Panc1 (cell line): ENCODE measurements at regions not wholly inside any gene's neighbourhood (a gene's known extent, or its start where the extent isn't known, plus 50 kb on each side); places are given as distances from the start of the nearest gene placed in this dataset.

Experiments used
- ATAC-seq: fragments of 200-7000 bp; cut with Tn5 transposase; 2 replicates; pipeline ENCODE4 v1.9.1; 2020; ENCODE audit warnings: mild to moderate bottlenecking, moderate library complexity
- BruUV-seq: library from RNA; stranded (reverse); fragments of 400-500 nt; replicated peaks from 2 replicates; lab custom pipeline; 2021; lab: Mats Ljungman, UMichigan
- CTCF ChIA-PET: fragments of 300-600 bp; sonication (Branson Sonifier 250); formaldehyde crosslinking; loops from one replicate; lab custom pipeline; 2022; ENCODE audit warnings: antibody characterized with exemption; lab: Charles Lee
- POLR2A ChIA-PET: fragments of 300-600 bp; sonication (Branson Sonifier 250); formaldehyde crosslinking; loops from one replicate; lab custom pipeline; 2022; ENCODE audit warnings: antibody characterized with exemption; lab: Charles Lee
- DNase-seq: peaks from one replicate; pipeline ENCODE4 v3.0.0-alpha.2; 2010; ENCODE audit warnings: low read depth, low spot score
- H3K27ac ChIP-seq: 2 replicates; pipeline ENCODE4 v1.5.1; 2011; ENCODE audit warnings: mild to moderate bottlenecking, low read length, inconsistent platforms
- H3K27me3 ChIP-seq: fragments of 200-500 bp; sonication (Bioruptor generic); 2 replicates; pipeline ENCODE4 v1.6.0; 2014; ENCODE audit warnings: low read length, inconsistent platforms; ENCODE audit not compliant: control insufficient read depth, insufficient read depth
- H3K36me3 ChIP-seq: fragments of 200-500 bp; sonication (Bioruptor generic); 2 replicates; pipeline ENCODE4 v1.5.1; 2014; ENCODE audit warnings: inconsistent platforms, mild to moderate bottlenecking, low read length, moderate library complexity; ENCODE audit not compliant: control insufficient read depth, insufficient read depth
- H3K4me1 ChIP-seq: 2 replicates; pipeline ENCODE4 v1.5.1; 2011; ENCODE audit warnings: inconsistent platforms, mild to moderate bottlenecking, low read length, moderate library complexity; ENCODE audit not compliant: control insufficient read depth, insufficient read depth
- H3K4me3 ChIP-seq, 2 experiments: 2 replicates each; pipeline ENCODE4 v1.5.1; 2011 to 2012; ENCODE audit warnings: low read depth in 2 of 2, low read length in 2 of 2, mild to moderate bottlenecking in 2 of 2, inconsistent platforms in 1 of 2, moderate library complexity in 1 of 2
- H3K9me3 ChIP-seq: fragments of 200-500 bp; sonication (Bioruptor generic); 2 replicates; pipeline ENCODE4 v1.5.1; 2014; ENCODE audit warnings: low read depth, mild to moderate bottlenecking, inconsistent platforms, low read length, moderate library complexity; ENCODE audit not compliant: control insufficient read depth, insufficient read depth
- CTCF ChIP-seq: fragments of 450-650 bp; IDR thresholded peaks from 2 replicates; pipeline ENCODE4 v1.5.1; 2017; ENCODE audit warnings: mild to moderate bottlenecking
- POLR2AphosphoS5 ChIP-seq: IDR thresholded peaks from 2 replicates; pipeline ENCODE4 v1.6.1; 2012; ENCODE audit warnings: mild to moderate bottlenecking, low read depth, low read length, moderate library complexity
- REST ChIP-seq, 2 experiments: IDR thresholded peaks; 2 replicates each; pipeline ENCODE4 v1.6.1; 2011 to 2012; ENCODE audit warnings: low read depth in 2 of 2, control low read depth in 1 of 2, low read length in 1 of 2, mild to moderate bottlenecking in 1 of 2, moderate library complexity in 1 of 2; ENCODE audit not compliant: insufficient read depth in 1 of 2
- SIN3A ChIP-seq: IDR thresholded peaks from 2 replicates; pipeline ENCODE4 v1.6.1; 2012; ENCODE audit warnings: low read depth, mild to moderate bottlenecking, low read length, moderate library complexity, borderline replicate concordance; ENCODE audit not compliant: insufficient read depth
- TCF7L2 ChIP-seq: IDR thresholded peaks from 2 replicates; pipeline ENCODE4 v1.6.1; 2011; ENCODE audit warnings: mild to moderate bottlenecking, low read depth, low read length, inconsistent platforms
- in situ Hi-C: cut with HindIII; loops from 2 replicates; pipeline ENCODE4 v1.10.0; 2016; ENCODE audit warnings: low sequenced_read_pairs, low pct_unique_long_range_greater_than_20kb
- intact Hi-C: fragments of 100-400 bp; cut with micrococcal nuclease; formaldehyde crosslinking; loops from one replicate; pipeline ENCODE4 v1.10.0; 2022; ENCODE audit not compliant: unreplicated experiment

- CTCF ChIA-PET, result no interaction called here
- H3K9me3 ChIP-seq, result peaks cover 30% of the 10 kb centered on the region
- intact Hi-C loops (no loop called here), in situ Hi-C loops (no loop called here)
- no peaks in the 10 kb centered on the region for H3K27me3 ChIP-seq
- no TSS peak for BruUV-seq
- ATAC-seq (no peak), DNase-seq (no peak)
- POLR2A ChIA-PET, result no interaction called here
- no peaks in the 10 kb centered on the region for H3K36me3 ChIP-seq
- H3K27ac ChIP-seq, result 0 out of 2 replicates have a peak overlapping the region, but pooled peaks have one; percentile 39
- H3K4me1 ChIP-seq, result peaks cover 33% of the 10 kb centered on the region
- no peak overlapping the region for H3K4me3 ChIP-seq
- TF ChIP-seq CTCF (no peak), POLR2AphosphoS5 (no peak), TCF7L2 (peak; percentile 55), REST (IDR thresholded peaks at IDR 0.05; ENCODE audit: insufficient read depth in 1 of 2, low read depth in 2 of 2, low read length in 1 of 2) (no peak), SIN3A (no peak)
These were observed 123.1 kb upstream of the GJE1 start for GRCh38 chr6:142009647-142010046.

GRCh38 chr6:142008781-142009180, 123.9 kb upstream of the GJE1 start:
- Histone ChIP-seq H3K4me1 (peaks cover 25% of the 10 kb centered on the region), H3K9me3 (peaks cover 30% of the 10 kb centered on the region), H3K36me3 (no peaks in the 10 kb centered on the region), H3K27ac (peak overlapping the region; percentile 44), H3K4me3 (no peak overlapping the region), H3K27me3 (no peaks in the 10 kb centered on the region)
- no peak for ATAC-seq
- POLR2A ChIA-PET, result no interaction called here
- no TSS peak for BruUV-seq
- CTCF ChIA-PET, result no interaction called here
- in situ Hi-C loops (no loop called here), intact Hi-C loops (no loop called here)
- TF ChIP-seq TCF7L2 (no peak), SIN3A (no peak), REST (IDR thresholded peaks at IDR 0.05; ENCODE audit: insufficient read depth in 1 of 2, low read depth in 2 of 2, low read length in 1 of 2) (no peak), CTCF (no peak), POLR2AphosphoS5 (no peak)
- no peak for DNase-seq
